ENCODE measurements at regions not wholly inside any gene's neighbourhood (a gene's known extent, or its start where the extent isn't known, plus 50 kb on each side); places are given as distances from the start of the nearest gene placed in this dataset.

DNA sequence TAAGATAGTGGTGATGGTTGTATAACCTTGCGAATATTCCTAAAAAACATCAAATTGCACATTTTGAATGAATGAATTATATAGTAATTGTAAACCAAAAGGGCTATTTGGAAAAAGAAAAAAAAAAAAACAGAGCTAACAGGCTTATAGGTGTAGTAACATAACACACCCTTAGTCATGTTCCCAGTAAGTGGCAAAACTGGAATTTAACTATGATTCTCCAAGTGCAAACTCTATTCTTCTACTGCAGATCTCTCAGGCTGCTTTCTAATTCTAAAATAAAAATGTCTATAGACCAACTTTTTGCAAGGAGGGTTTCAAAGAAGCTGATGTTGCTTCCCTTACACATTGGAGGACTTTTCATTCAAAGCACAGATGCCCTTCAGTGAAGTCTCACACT is 293.2 kb upstream of the MON1B start:
- H3K4me2 ChIP-seq (ENCODE audit: low read length): no peak overlapping the region
- H3F3A ChIP-seq (ENCODE audit: insufficient read depth, low read length): no peaks in the 10 kb centered on the region
- TF ChIP-seq, protein P1, sequence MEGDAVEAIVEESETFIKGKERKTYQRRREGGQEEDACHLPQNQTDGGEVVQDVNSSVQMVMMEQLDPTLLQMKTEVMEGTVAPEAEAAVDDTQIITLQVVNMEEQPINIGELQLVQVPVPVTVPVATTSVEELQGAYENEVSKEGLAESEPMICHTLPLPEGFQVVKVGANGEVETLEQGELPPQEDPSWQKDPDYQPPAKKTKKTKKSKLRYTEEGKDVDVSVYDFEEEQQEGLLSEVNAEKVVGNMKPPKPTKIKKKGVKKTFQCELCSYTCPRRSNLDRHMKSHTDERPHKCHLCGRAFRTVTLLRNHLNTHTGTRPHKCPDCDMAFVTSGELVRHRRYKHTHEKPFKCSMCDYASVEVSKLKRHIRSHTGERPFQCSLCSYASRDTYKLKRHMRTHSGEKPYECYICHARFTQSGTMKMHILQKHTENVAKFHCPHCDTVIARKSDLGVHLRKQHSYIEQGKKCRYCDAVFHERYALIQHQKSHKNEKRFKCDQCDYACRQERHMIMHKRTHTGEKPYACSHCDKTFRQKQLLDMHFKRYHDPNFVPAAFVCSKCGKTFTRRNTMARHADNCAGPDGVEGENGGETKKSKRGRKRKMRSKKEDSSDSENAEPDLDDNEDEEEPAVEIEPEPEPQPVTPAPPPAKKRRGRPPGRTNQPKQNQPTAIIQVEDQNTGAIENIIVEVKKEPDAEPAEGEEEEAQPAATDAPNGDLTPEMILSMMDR (IDR thresholded peaks at IDR 0.05; ENCODE audit: low read length): no peak
- no peak for TF ChIP-seq EZH2 (IDR thresholded peaks at IDR 0.05; ENCODE audit: borderline replicate concordance, low read length)
- H3K36me3 ChIP-seq (ENCODE audit: insufficient read depth, low read length): no peaks in the 10 kb centered on the region
- no peak overlapping the region for H3K9ac ChIP-seq (ENCODE audit: low read length)
- no peaks in the 10 kb centered on the region for H3K9me2 ChIP-seq (ENCODE audit: low read depth, low read length)
- H3K4me3 ChIP-seq (ENCODE audit: low read depth, low read length, poor library complexity, severe bottlenecking): no peak overlapping the region
- H3K27ac ChIP-seq (ENCODE audit: low read depth, low read length, poor library complexity, severe bottlenecking): no peak overlapping the region
- no peaks in the 10 kb centered on the region for H3K9me3 ChIP-seq (ENCODE audit: low read length)
- no peaks in the 10 kb centered on the region for H3K4me1 ChIP-seq (ENCODE audit: insufficient read depth, low read length, severe bottlenecking)
- no peaks in the 10 kb centered on the region for H3K79me2 ChIP-seq (ENCODE audit: insufficient read depth, low read length)
- H2AFZ ChIP-seq (ENCODE audit: low read length): no peak overlapping the region
- H3K27me3 ChIP-seq (ENCODE audit: insufficient read depth, low read length): no peaks in the 10 kb centered on the region
- H4K20me1 ChIP-seq (ENCODE audit: insufficient read depth, low read length): no peaks in the 10 kb centered on the region

- Histone ChIP-seq H3K9me3 (ENCODE audit: low read length) (no peaks in the 10 kb centered on the region), H3K79me2 (ENCODE audit: insufficient read depth, low read length) (no peaks in the 10 kb centered on the region), H3K27me3 (ENCODE audit: insufficient read depth, low read length) (no peaks in the 10 kb centered on the region), H3K4me3 (ENCODE audit: low read depth, low read length, poor library complexity, severe bottlenecking) (no peak overlapping the region), H3K36me3 (ENCODE audit: insufficient read depth, low read length) (no peaks in the 10 kb centered on the region), H3K9me2 (ENCODE audit: low read depth, low read length) (no peaks in the 10 kb centered on the region), H3K27ac (ENCODE audit: low read depth, low read length, poor library complexity, severe bottlenecking) (no peak overlapping the region), H2AFZ (ENCODE audit: low read length) (no peak overlapping the region), H3K9ac (ENCODE audit: low read length) (no peak overlapping the region), H3K4me2 (ENCODE audit: low read length) (no peak overlapping the region), H3K4me1 (ENCODE audit: insufficient read depth, low read length, severe bottlenecking) (no peaks in the 10 kb centered on the region), H4K20me1 (ENCODE audit: insufficient read depth, low read length) (no peaks in the 10 kb centered on the region), H3F3A (ENCODE audit: insufficient read depth, low read length) (no peaks in the 10 kb centered on the region)
- TF ChIP-seq, protein P1 (IDR thresholded peaks at IDR 0.05; ENCODE audit: low read length): no peak
These were observed 291.2 kb upstream of the MON1B start for GRCh38 chr16:76899767-76900166.

DNA sequence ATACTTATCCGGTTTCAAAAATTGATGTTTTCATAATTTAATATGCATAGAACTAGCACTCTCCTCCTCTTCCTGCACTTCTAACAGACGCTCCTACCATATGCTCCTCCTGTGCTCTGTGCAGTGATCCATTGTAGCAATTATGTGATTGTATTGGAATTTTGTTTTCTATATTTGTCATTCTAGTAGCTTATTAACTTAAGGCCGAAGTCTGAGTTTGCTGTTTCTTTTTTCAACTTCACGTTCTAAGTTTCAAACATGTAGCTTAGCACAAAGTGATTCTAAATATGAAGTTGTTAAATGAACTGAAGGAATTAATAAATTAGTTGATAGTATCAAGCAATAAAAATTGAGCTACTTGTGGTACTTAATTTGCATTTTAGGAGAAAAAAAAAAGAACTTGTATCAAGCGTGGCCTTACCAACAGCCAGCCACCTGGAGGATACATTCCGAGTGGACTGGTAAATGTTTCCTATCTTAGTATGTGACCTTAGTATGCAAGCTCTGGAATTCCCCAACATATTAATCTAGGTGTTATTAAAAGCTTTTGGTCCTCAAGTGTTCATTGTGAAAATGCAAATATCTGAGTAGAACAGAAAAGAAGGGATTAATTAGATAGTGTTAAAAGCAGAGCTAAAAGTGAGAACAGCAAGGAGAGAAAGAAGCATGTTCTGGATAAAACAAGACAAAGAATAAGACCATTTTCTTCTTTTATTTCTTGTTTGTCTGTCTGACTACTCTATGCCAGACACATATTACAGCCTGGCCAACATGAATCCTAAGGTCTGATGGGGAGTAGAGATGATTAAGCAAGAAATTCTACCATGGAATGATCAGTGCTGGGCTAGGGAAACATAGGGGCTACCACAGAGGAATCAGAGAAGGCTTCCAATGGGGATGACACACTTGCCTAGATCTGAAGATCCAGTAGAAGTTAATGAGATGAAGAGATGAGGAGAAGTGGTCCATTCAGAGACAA is 290.4 kb upstream of the MON1B start:
- H3K27ac ChIP-seq (ENCODE audit: low read depth, low read length, poor library complexity, severe bottlenecking): no peak overlapping the region
- TF ChIP-seq, protein P1 (IDR thresholded peaks at IDR 0.05; ENCODE audit: low read length): no peak
- TF ChIP-seq EZH2 (IDR thresholded peaks at IDR 0.05; ENCODE audit: borderline replicate concordance, low read length): no peak
- no peak overlapping the region for H3K4me3 ChIP-seq (ENCODE audit: low read depth, low read length, poor library complexity, severe bottlenecking)
- H3K36me3 ChIP-seq (ENCODE audit: insufficient read depth, low read length): no peaks in the 10 kb centered on the region
- no peaks in the 10 kb centered on the region for H3K27me3 ChIP-seq (ENCODE audit: insufficient read depth, low read length)
- no peak overlapping the region for H3K4me2 ChIP-seq (ENCODE audit: low read length)
- H3K4me1 ChIP-seq (ENCODE audit: insufficient read depth, low read length, severe bottlenecking): no peaks in the 10 kb centered on the region
- H3K79me2 ChIP-seq (ENCODE audit: insufficient read depth, low read length): no peaks in the 10 kb centered on the region
- H3K9me3 ChIP-seq (ENCODE audit: low read length): no peaks in the 10 kb centered on the region
- no peak overlapping the region for H2AFZ ChIP-seq (ENCODE audit: low read length)
- no peaks in the 10 kb centered on the region for H4K20me1 ChIP-seq (ENCODE audit: insufficient read depth, low read length)
- H3K9me2 ChIP-seq (ENCODE audit: low read depth, low read length): no peaks in the 10 kb centered on the region
- H3F3A ChIP-seq (ENCODE audit: insufficient read depth, low read length): no peaks in the 10 kb centered on the region
- no peak overlapping the region for H3K9ac ChIP-seq (ENCODE audit: low read length)

All from OCI-LY1 (cell line).